ENCODE measurements at regions not wholly inside any gene's neighbourhood (a gene's known extent, or its start where the extent isn't known, plus 50 kb on each side); places are given as distances from the start of the nearest gene placed in this dataset.

- TF ChIP-seq, protein P1, sequence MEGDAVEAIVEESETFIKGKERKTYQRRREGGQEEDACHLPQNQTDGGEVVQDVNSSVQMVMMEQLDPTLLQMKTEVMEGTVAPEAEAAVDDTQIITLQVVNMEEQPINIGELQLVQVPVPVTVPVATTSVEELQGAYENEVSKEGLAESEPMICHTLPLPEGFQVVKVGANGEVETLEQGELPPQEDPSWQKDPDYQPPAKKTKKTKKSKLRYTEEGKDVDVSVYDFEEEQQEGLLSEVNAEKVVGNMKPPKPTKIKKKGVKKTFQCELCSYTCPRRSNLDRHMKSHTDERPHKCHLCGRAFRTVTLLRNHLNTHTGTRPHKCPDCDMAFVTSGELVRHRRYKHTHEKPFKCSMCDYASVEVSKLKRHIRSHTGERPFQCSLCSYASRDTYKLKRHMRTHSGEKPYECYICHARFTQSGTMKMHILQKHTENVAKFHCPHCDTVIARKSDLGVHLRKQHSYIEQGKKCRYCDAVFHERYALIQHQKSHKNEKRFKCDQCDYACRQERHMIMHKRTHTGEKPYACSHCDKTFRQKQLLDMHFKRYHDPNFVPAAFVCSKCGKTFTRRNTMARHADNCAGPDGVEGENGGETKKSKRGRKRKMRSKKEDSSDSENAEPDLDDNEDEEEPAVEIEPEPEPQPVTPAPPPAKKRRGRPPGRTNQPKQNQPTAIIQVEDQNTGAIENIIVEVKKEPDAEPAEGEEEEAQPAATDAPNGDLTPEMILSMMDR (IDR thresholded peaks at IDR 0.05): no peak
- TF ChIP-seq POLR2A (IDR thresholded peaks at IDR 0.05): no peak
Observed at GRCh38 chr4:38462367-38463055, 201.5 kb upstream of the KLF3 start.
